Spleen (tissue), 11 donors: ENCODE measurements at regions not wholly inside any gene's neighbourhood (a gene's known extent, or its start where the extent isn't known, plus 50 kb on each side); places are given as distances from the start of the nearest gene placed in this dataset.

Experiments
- DNase-seq: peaks from one replicate; pipeline ENCODE4 v3.0.0-alpha.2; 2020
- H3K27ac ChIP-seq, 8 donors: fragments of 200-600 bp; sonication (generic) in 7 of 8; 1 replicate in 4 of 8; 2 replicates in 4 of 8; pipeline versions ENCODE4 v1.5.0 to v1.8.0; 2016 to 2021; ENCODE audit warnings: inconsistent platforms in 4 of 8, mild to moderate bottlenecking in 4 of 8, moderate library complexity in 1 of 8
- H3K27me3 ChIP-seq, 7 donors: fragments of 200-600 bp; sonication (generic) in 6 of 7; replicated peaks in 1 of 7; 1 replicate in 4 of 7; 2 replicates in 3 of 7; pipeline versions ENCODE4 v1.5.0 to v1.8.0; 2016 to 2021; ENCODE audit warnings: inconsistent platforms in 3 of 7, mild to moderate bottlenecking in 1 of 7
- H3K36me3 ChIP-seq, 6 donors: fragments of 200-600 bp; sonication (generic) in 5 of 6; 1 replicate in 4 of 6; 2 replicates in 2 of 6; pipeline versions ENCODE4 v1.5.0 to v1.8.0; 2016 to 2021; ENCODE audit warnings: inconsistent platforms in 2 of 6
- H3K4me1 ChIP-seq, 6 donors: fragments of 200-600 bp; sonication (generic) in 5 of 6; 1 replicate in 3 of 6; 2 replicates in 3 of 6; pipeline versions ENCODE4 v1.5.0 to v1.8.0; 2016 to 2021; ENCODE audit warnings: inconsistent platforms in 3 of 6
- H3K4me3 ChIP-seq, 8 donors: fragments of 200-600 bp; sonication (generic) in 7 of 8; 1 replicate in 4 of 8; 2 replicates in 4 of 8; pipeline versions ENCODE4 v1.5.0 to v1.8.0; 2016 to 2021; ENCODE audit warnings: inconsistent platforms in 4 of 8, mild to moderate bottlenecking in 4 of 8, moderate library complexity in 2 of 8
- H3K9me3 ChIP-seq, 8 donors: fragments of 200-600 bp; sonication (generic) in 7 of 8; 1 replicate in 4 of 8; 2 replicates in 4 of 8; pipeline versions ENCODE4 v1.5.0 to v1.8.0; 2016 to 2021; ENCODE audit warnings: inconsistent platforms in 4 of 8
- CTCF ChIP-seq, 11 experiments: fragments of 200-600 bp in 7 of 11; fragments of 450-650 bp in 4 of 11; sonication (generic) in 4 of 11; IDR thresholded peaks in 8 of 11; conservative IDR thresholded peaks in 3 of 11; 1 replicate in 7 of 11; 2 replicates in 4 of 11; pipeline versions ENCODE4 v1.4.0 to v1.8.0; 2016 to 2021; ENCODE audit warnings: antibody characterized with exemption in 11 of 11, inconsistent platforms in 4 of 11, mild to moderate bottlenecking in 1 of 11
- POLR2A ChIP-seq, 3 donors: fragments of 450-650 bp; IDR thresholded peaks; one replicate each; pipeline ENCODE4 v1.5.1; 2017; ENCODE audit warnings: antibody characterized with exemption in 3 of 3, mild to moderate bottlenecking in 1 of 3
- POLR2AphosphoS5 ChIP-seq, 3 donors: sonication (generic); formaldehyde crosslinking; IDR thresholded peaks; one replicate each; pipeline ENCODE4 v1.5.1; 2017; ENCODE audit warnings: antibody characterized with exemption in 3 of 3
- WGBS, 5 donors: extraction: QIAGEN DNeasy Blood & Tissue Kit in 3 of 5; methylation state at CpG; one replicate each; pipeline versions ENCODE4 v1.1.5 to v1.1.7; 2013 to 2018; 5-methylcytosine and 5-hydroxymethylcytosine counted together
- intact Hi-C: fragments of 100-400 bp; cut with DNase I; formaldehyde crosslinking; loops from one replicate; pipeline ENCODE4 v1.15.0; 2023; ENCODE audit warnings: low total_unique reads
- donor health status: healthy with polysubstance abuse.
- donor health status: DM: no; HTN: no; CAD: no; lungs with moderate emphysema.
- donor health status: DM: no; HTN: no; CAD: no.
- donor health status: Bipolar disorder and iron deficiency.
- donor health status: healthy.
- donor health status: DM: no; HTN: no; CAD: no.
- donor health status: DM: yes; HTN: yes; CAD: no.

GRCh38 chr4:103292373-103292772 lies 94.2 kb upstream of the CENPE start:
- Histone ChIP-seq H3K36me3 (no peaks in the 10 kb centered on the region), H3K9me3 (peaks cover 0 to 13% (median 6%) of the 10 kb centered on the region in 8 donors), H3K4me3 (no peak overlapping the region), H3K4me1 (no peaks in the 10 kb centered on the region), H3K27me3 (no peaks in the 10 kb centered on the region), H3K27ac (no peak overlapping the region)
- 79 to 91% (median 84%) methylated on average over 4 of the region's 4 CpGs for WGBS, 5 donors
- no peak for TF ChIP-seq POLR2A (IDR thresholded peaks at IDR 0.05)
- TF ChIP-seq POLR2AphosphoS5 (IDR thresholded peaks at IDR 0.05): no peak
- TF ChIP-seq CTCF (IDR thresholded peaks at IDR 0.05 in 8 of 11, conservative IDR thresholded peaks at IDR 0.05 in 3 of 11): no peak
- no peak for DNase-seq
- intact Hi-C loops: no loop called here

- intact Hi-C loops: no loop called here
- TF ChIP-seq POLR2A (IDR thresholded peaks at IDR 0.05) (no peak), POLR2AphosphoS5 (IDR thresholded peaks at IDR 0.05) (no peak), CTCF (IDR thresholded peaks at IDR 0.05 in 8 of 11, conservative IDR thresholded peaks at IDR 0.05 in 3 of 11) (no peak)
- WGBS, 5 donors: 48 to 68% (median 57%) methylated on average over 1 of the region's 1 CpG
- H3K9me3 ChIP-seq: peaks cover 0 to 4% (median 0%) of the 10 kb centered on the region in 8 donors
- H3K4me3 ChIP-seq: no peak overlapping the region
- H3K27me3 ChIP-seq: no peaks in the 10 kb centered on the region
- DNase-seq: no peak
- H3K4me1 ChIP-seq: no peaks in the 10 kb centered on the region
- H3K36me3 ChIP-seq: no peaks in the 10 kb centered on the region
- no peak overlapping the region for H3K27ac ChIP-seq
Measured at GRCh38 chr4:103289186-103289585, 91.0 kb upstream of the CENPE start.

GRCh38 chr4:103272174-103272573 lies 74.0 kb upstream of the CENPE start:
- DNase-seq: no peak
- H3K4me1 ChIP-seq: no peaks in the 10 kb centered on the region
- H3K27ac ChIP-seq: no peak overlapping the region
- no peaks in the 10 kb centered on the region for H3K27me3 ChIP-seq
- peaks cover 0 to 10% (median 4%) of the 10 kb centered on the region in 8 donors for H3K9me3 ChIP-seq
- no peak for TF ChIP-seq CTCF (IDR thresholded peaks at IDR 0.05 in 8 of 11, conservative IDR thresholded peaks at IDR 0.05 in 3 of 11)
- no peak for TF ChIP-seq POLR2AphosphoS5 (IDR thresholded peaks at IDR 0.05)
- TF ChIP-seq POLR2A (IDR thresholded peaks at IDR 0.05): no peak
- H3K36me3 ChIP-seq: no peaks in the 10 kb centered on the region
- intact Hi-C loops: no loop called here
- no peak overlapping the region for H3K4me3 ChIP-seq

- no peak overlapping the region for H3K4me3 ChIP-seq
- peaks cover 0 to 8% (median 4%) of the 10 kb centered on the region in 8 donors for H3K9me3 ChIP-seq
- no peaks in the 10 kb centered on the region for H3K36me3 ChIP-seq
- no peak overlapping the region for H3K27ac ChIP-seq
- no peaks in the 10 kb centered on the region for H3K27me3 ChIP-seq
- intact Hi-C loops: no loop called here
- TF ChIP-seq POLR2AphosphoS5 (IDR thresholded peaks at IDR 0.05) (no peak), CTCF (IDR thresholded peaks at IDR 0.05 in 8 of 11, conservative IDR thresholded peaks at IDR 0.05 in 3 of 11) (no peak), POLR2A (IDR thresholded peaks at IDR 0.05) (no peak)
- H3K4me1 ChIP-seq: no peaks in the 10 kb centered on the region
- DNase-seq: no peak
Measured at GRCh38 chr4:103268746-103269145, 70.6 kb upstream of the CENPE start.
